Neural progenitor cell (in vitro differentiated cells): ENCODE measurements at regions not wholly inside any gene's neighbourhood (a gene's known extent, or its start where the extent isn't known, plus 50 kb on each side); places are given as distances from the start of the nearest gene placed in this dataset.
"Not testable (repeated sequence)": the region's sequence is repeated elsewhere in the genome, so short reads cannot be mapped to it uniquely, and the experiment has no call there.

ENCODE experiments used
- EZH2 ChIP-seq: fragments of 200-600 bp; sonication (generic); IDR thresholded peaks from 2 replicates; pipeline ENCODE4 v1.6.1; 2017; ENCODE audit warnings: antibody characterized with exemption, mild to moderate bottlenecking, moderate library complexity
- TF ChIP-seq, protein P1 (sequence below): fragments of 200-600 bp; sonication (generic); IDR thresholded peaks from 2 replicates; pipeline ENCODE4 v1.5.1; 2017; ENCODE audit warnings: antibody characterized with exemption, mild to moderate bottlenecking

GRCh38 chr4:9696561-9696960 is 84.9 kb upstream of the DRD5 start:
- not testable (repeated sequence) for TF ChIP-seq EZH2
- TF ChIP-seq, protein P1, sequence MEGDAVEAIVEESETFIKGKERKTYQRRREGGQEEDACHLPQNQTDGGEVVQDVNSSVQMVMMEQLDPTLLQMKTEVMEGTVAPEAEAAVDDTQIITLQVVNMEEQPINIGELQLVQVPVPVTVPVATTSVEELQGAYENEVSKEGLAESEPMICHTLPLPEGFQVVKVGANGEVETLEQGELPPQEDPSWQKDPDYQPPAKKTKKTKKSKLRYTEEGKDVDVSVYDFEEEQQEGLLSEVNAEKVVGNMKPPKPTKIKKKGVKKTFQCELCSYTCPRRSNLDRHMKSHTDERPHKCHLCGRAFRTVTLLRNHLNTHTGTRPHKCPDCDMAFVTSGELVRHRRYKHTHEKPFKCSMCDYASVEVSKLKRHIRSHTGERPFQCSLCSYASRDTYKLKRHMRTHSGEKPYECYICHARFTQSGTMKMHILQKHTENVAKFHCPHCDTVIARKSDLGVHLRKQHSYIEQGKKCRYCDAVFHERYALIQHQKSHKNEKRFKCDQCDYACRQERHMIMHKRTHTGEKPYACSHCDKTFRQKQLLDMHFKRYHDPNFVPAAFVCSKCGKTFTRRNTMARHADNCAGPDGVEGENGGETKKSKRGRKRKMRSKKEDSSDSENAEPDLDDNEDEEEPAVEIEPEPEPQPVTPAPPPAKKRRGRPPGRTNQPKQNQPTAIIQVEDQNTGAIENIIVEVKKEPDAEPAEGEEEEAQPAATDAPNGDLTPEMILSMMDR, result not testable (repeated sequence)
